A549 (cell line): ENCODE measurements at regions not wholly inside any gene's neighbourhood (a gene's known extent, or its start where the extent isn't known, plus 50 kb on each side); places are given as distances from the start of the nearest gene placed in this dataset.

ENCODE experiments used
- ATAC-seq, 2 experiments: fragments of 200-7000 bp in 1 of 2; fragments of >200 bp in 1 of 2; cut with Nextera tagmentation in 1 of 2; cut with Tn5 transposase in 1 of 2; 3 replicates each; pipeline versions ENCODE4 v1.8.0 to v1.9.1; 2018 to 2020; ENCODE audit warnings: mild to moderate bottlenecking in 1 of 2, moderate library complexity in 1 of 2
- CTCF ChIA-PET: fragments of 300-600 bp; sonication (Branson Sonifier 250); formaldehyde crosslinking; extraction: SDS; loops from one replicate; lab custom pipeline; 2021; ENCODE audit warnings: antibody characterized with exemption, inconsistent platforms; lab: Yijun Ruan, JAX
- POLR2A ChIA-PET: fragments of 350-600 bp; formaldehyde crosslinking; extraction: SDS; loops from one replicate; lab custom pipeline; 2021; ENCODE audit warnings: antibody characterized with exemption, inconsistent platforms; lab: Yijun Ruan, JAX
- DNase-seq, 2 experiments: peaks; one replicate each; pipeline versions ENCODE4 v3.0.0 to v3.0.0-alpha.2; 2011 to 2016; ENCODE audit warnings: low read depth in 1 of 2, low spot score in 1 of 2
- FAIRE-seq: peaks from 2 replicates; lab custom pipeline; 2011; peaks lifted over from hg19 to GRCh38; lab: Jason Lieb, UNC
- H3K27ac ChIP-seq, 2 experiments: fragments of >200 bp; sonication (Bioruptor Twin); formaldehyde crosslinking; 3 replicates each; pipeline ENCODE4 v1.5.1; 2016 to 2017
- H3K4me1 ChIP-seq: fragments of >200 bp; sonication (Bioruptor Twin); formaldehyde crosslinking; 3 replicates; pipeline ENCODE4 v1.6.1; 2016
- H3K4me2 ChIP-seq: fragments of >200 bp; sonication (Bioruptor Twin); formaldehyde crosslinking; 3 replicates; pipeline ENCODE4 v1.6.1; 2016
- H3K4me3 ChIP-seq: fragments of >200 bp; sonication (Bioruptor Twin); formaldehyde crosslinking; 3 replicates; pipeline ENCODE4 v1.5.1; 2016
- H3K9me3 ChIP-seq: fragments of >200 bp; sonication (Bioruptor Twin); formaldehyde crosslinking; 3 replicates; pipeline ENCODE4 v1.6.1; 2016
- CEBPB ChIP-seq, 2 experiments: fragments of >200 bp in 1 of 2; sonication (Bioruptor Twin) in 1 of 2; formaldehyde crosslinking in 1 of 2; IDR thresholded peaks; 2 replicates each; pipeline ENCODE4 v1.6.1; 2012 to 2016
- CHD4 ChIP-seq: fragments of 200-600 bp; sonication (generic); IDR thresholded peaks from 2 replicates; pipeline ENCODE4 v1.6.1; 2016; ENCODE audit warnings: antibody characterized with exemption, mild to moderate bottlenecking, borderline replicate concordance
- ELK1 ChIP-seq: fragments of 150-350 bp; IDR thresholded peaks from 2 replicates; pipeline ENCODE4 v1.6.1; 2014; ENCODE audit warnings: low read depth, mild to moderate bottlenecking, low read length
- EP300 ChIP-seq, 2 experiments: fragments of >200 bp; sonication (Bioruptor Twin); formaldehyde crosslinking; IDR thresholded peaks; 2 replicates in 1 of 2; 3 replicates in 1 of 2; pipeline ENCODE4 v1.6.1; 2016 to 2017
- FOXS1 ChIP-seq: fragments of 250-450 bp; sonication (Bioruptor Pico); IDR thresholded peaks from 2 replicates; pipeline ENCODE4 v1.5.0; 2020; ENCODE audit warnings: mild to moderate bottlenecking, moderate library complexity
- HOXB13 ChIP-seq: fragments of 250-450 bp; sonication (Bioruptor Pico); IDR thresholded peaks from 2 replicates; pipeline ENCODE4 v1.5.0; 2020; ENCODE audit warnings: low read depth, mild to moderate bottlenecking, moderate library complexity
- JUN ChIP-seq, 2 experiments: fragments of >200 bp; sonication (Bioruptor Twin); formaldehyde crosslinking; IDR thresholded peaks; 2 replicates in 1 of 2; 3 replicates in 1 of 2; pipeline ENCODE4 v1.6.1; 2016 to 2017
- MYC ChIP-seq: IDR thresholded peaks from 2 replicates; pipeline ENCODE4 v1.6.1; 2012; ENCODE audit warnings: mild to moderate bottlenecking, inconsistent platforms, low read length, improper control_type of control experiment, borderline replicate concordance
- NFE2L2 ChIP-seq: fragments of 150-350 bp; conservative IDR thresholded peaks from 2 replicates; pipeline ENCODE4 v1.6.1; 2014; ENCODE audit warnings: low read length
- NPAS2 ChIP-seq: fragments of 250-450 bp; sonication (Bioruptor Pico); IDR thresholded peaks from 2 replicates; pipeline ENCODE4 v1.8.0; 2022; ENCODE audit warnings: mild to moderate bottlenecking, moderate library complexity, borderline replicate concordance
- NR3C1 ChIP-seq: fragments of >200 bp; sonication (Bioruptor Twin); formaldehyde crosslinking; IDR thresholded peaks from 3 replicates; pipeline ENCODE4 v1.6.1; 2017
- PHF8 ChIP-seq: fragments of 200-600 bp; sonication (generic); IDR thresholded peaks from 2 replicates; pipeline ENCODE4 v1.6.1; 2016; ENCODE audit warnings: low read depth, mild to moderate bottlenecking, antibody characterized with exemption, moderate library complexity, borderline replicate concordance
- POLR2AphosphoS2 ChIP-seq: conservative IDR thresholded peaks from 2 replicates; pipeline ENCODE4 v1.6.1; 2012; ENCODE audit warnings: low read length, improper control_type of control experiment, inconsistent platforms
- RAD21 ChIP-seq, 2 experiments: fragments of >200 bp in 1 of 2; sonication (Bioruptor Twin) in 1 of 2; formaldehyde crosslinking in 1 of 2; IDR thresholded peaks in 1 of 2; conservative IDR thresholded peaks in 1 of 2; 2 replicates in 1 of 2; 3 replicates in 1 of 2; pipeline ENCODE4 v1.6.1; 2012 to 2018; ENCODE audit warnings: inconsistent platforms in 1 of 2
- RARB ChIP-seq: fragments of 250-450 bp; sonication (Bioruptor Pico); IDR thresholded peaks from 2 replicates; pipeline ENCODE4 v1.8.0; 2021; ENCODE audit warnings: mild to moderate bottlenecking, moderate library complexity
- REST ChIP-seq: fragments of 200-600 bp; sonication (generic); IDR thresholded peaks from 2 replicates; pipeline ENCODE4 v1.6.1; 2016; ENCODE audit warnings: antibody characterized with exemption, mild to moderate bottlenecking, moderate library complexity
- SMC3 ChIP-seq: fragments of >200 bp; sonication (Bioruptor Twin); formaldehyde crosslinking; IDR thresholded peaks from 3 replicates; pipeline ENCODE4 v1.6.1; 2018; ENCODE audit warnings: inconsistent platforms
- SREBF2 ChIP-seq: fragments of 450-650 bp; IDR thresholded peaks from 2 replicates; pipeline ENCODE4 v1.6.1; 2014; ENCODE audit warnings: mild to moderate bottlenecking, moderate library complexity
- USF2 ChIP-seq: fragments of 450-650 bp; IDR thresholded peaks from 2 replicates; pipeline ENCODE4 v1.6.1; 2014; ENCODE audit warnings: antibody characterized with exemption
- ZNF302 ChIP-seq: fragments of 250-450 bp; sonication (Bioruptor Pico); IDR thresholded peaks from 2 replicates; pipeline ENCODE4 v1.9.0; 2021; ENCODE audit warnings: inconsistent platforms, mild to moderate bottlenecking, moderate library complexity
- WGBS: methylation state at CpG from one replicate; pipeline ENCODE4 v1.1.6; 2017; ENCODE audit errors: missing lambda C conversion rate; 5-methylcytosine and 5-hydroxymethylcytosine counted together
- TF ChIP-seq, protein P1 (sequence below): IDR thresholded peaks from 2 replicates; pipeline ENCODE4 v1.6.1; 2012; ENCODE audit warnings: low read depth, borderline replicate concordance

DNA sequence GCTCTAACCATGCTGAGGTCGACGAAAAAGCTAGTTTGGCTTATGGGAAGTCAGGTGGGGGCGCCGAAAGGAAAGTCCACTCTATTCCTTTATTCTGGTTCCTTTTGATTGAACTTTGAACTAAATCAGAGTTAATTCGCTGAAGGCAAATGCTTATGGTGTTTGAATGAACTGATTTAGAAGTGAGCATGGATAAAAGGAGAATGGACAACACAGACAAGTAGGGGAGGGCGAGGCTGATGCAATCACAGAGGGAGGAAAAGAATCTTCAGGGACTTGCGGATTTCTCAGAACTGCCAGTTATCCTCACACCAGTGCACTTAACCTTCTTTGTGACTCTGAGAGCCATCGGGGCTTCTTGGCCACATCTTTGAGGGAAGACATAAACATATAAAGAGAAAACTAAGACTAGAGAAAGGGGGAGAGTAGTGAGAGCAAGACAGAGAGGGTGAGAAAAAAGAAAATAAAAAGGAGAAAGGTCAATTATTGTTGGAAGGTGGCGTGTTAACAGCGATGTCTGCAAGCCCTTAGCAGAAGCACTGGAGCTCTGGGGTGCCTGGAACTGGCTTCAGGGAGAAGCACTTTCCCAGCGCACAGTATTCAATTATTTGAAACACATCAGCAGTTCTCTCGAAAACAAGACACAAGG, 59.2 kb downstream of the PABIR2 start:
- POLR2A ChIA-PET, result no interaction called here
- peak; percentile 82 for FAIRE-seq
- CTCF ChIA-PET, result interaction anchor here (0.8 to 1.3 kb wide), 2 partner anchors 10 to 12 kb away, joined by 3 read pairs; no protein-coding TSS in a partner anchor
- H3K9me3 ChIP-seq, result no peaks in the 10 kb centered on the region
- H3K4me1 ChIP-seq, result peaks cover 6% of the 10 kb centered on the region; the same call in 2 of the 3 replicates
- TF ChIP-seq NFE2L2, result no peak
- no peak for TF ChIP-seq SMC3
- ATAC-seq, result no peak
- no peak overlapping the region for H3K4me3 ChIP-seq
- peak overlapping the region in 1 of 2 experiments; percentile 36; a peak in 2 of 6 replicates for H3K27ac ChIP-seq
- 86% methylated on average over 12 of the region's 12 CpGs for WGBS
- no peak for DNase-seq
- no peak overlapping the region for H3K4me2 ChIP-seq

DNA sequence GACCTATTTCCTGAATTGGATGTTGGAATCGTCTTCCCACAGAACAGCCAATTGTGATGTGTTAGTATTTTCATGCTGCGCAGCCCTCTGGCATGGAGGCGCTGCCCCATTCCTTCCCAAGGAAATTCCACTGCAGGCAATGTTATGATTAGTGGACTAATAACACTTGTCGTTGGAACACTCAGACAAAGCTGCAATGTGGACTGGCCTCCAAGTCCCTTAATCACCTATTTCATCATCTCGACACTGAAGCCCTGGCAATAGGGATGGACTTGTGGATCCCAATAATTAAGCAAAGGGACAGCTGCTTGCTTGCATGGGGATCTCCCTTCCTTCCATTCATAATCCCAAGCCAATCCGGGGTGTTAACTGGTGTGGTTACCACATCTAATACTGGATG, 59.9 kb downstream of the PABIR2 start:
- CTCF ChIA-PET, result interaction anchor here (0.8 to 1.3 kb wide), 2 partner anchors 10 to 13 kb away, joined by 3 read pairs; no protein-coding TSS in a partner anchor
- no peak for ATAC-seq

DNA sequence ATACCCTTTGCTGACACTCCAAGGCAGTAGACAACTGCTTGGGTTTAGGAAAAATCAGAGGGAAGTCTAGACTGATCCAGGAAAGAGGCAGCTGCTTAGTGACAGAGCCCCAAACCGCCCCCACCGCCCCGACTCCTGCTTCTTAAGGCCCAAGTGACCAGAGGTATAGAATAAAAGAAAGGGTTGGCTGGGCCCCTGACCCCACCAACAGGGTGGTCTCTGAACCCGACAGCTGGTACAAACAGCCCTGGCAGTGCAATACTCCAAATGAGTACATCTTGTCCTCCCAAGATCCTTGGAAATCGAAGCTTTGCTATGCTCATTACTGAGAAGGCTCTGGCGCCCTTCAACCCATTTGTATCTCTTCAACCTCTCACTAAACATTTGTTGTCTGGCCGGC, 60.6 kb downstream of the PABIR2 start:
- CTCF ChIA-PET, result no interaction called here
- FAIRE-seq, result peak; percentile 7
- no peaks in the 10 kb centered on the region for H3K9me3 ChIP-seq
- H3K4me2 ChIP-seq, result no peak overlapping the region
- POLR2A ChIA-PET, result no interaction called here
- ATAC-seq, result no peak
- WGBS, result 87% methylated on average over 7 of the region's 7 CpGs
- peaks cover 6% of the 10 kb centered on the region; the same call in 2 of the 3 replicates for H3K4me1 ChIP-seq
- DNase-seq, result no peak
- TF ChIP-seq, protein P1, sequence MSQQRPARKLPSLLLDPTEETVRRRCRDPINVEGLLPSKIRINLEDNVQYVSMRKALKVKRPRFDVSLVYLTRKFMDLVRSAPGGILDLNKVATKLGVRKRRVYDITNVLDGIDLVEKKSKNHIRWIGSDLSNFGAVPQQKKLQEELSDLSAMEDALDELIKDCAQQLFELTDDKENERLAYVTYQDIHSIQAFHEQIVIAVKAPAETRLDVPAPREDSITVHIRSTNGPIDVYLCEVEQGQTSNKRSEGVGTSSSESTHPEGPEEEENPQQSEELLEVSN, result no peak
- TF ChIP-seq FOXS1 (CRISPR knock-in tag) (no peak), USF2 (no peak), SREBF2 (no peak), ELK1 (no peak), RAD21 (conservative IDR thresholded peaks at IDR 0.05 in 1 of 2, IDR thresholded peaks at IDR 0.05 in 1 of 2) (no peak), NPAS2 (no peak), PHF8 (no peak)
- no peak overlapping the region for H3K4me3 ChIP-seq
- H3K27ac ChIP-seq, result 0 out of 6 replicates have a peak overlapping the region, but pooled peaks of 1 of the 2 experiments have one; percentile 36

More for the DNA sequence above, 59.9 kb downstream of the PABIR2 start:
- 84% methylated on average over 6 of the region's 6 CpGs for WGBS
- H3K4me3 ChIP-seq, result no peak overlapping the region
- TF ChIP-seq MYC (no peak), HOXB13 (CRISPR knock-in tag) (no peak), CHD4 (no peak), ZNF302 (CRISPR knock-in tag) (no peak), CEBPB (IDR thresholded peaks at IDR 0.05) (no peak), NFE2L2 (no peak), REST (no peak), POLR2AphosphoS2 (no peak), JUN (IDR thresholded peaks at IDR 0.05) (no peak), SREBF2 (no peak), EP300 (IDR thresholded peaks at IDR 0.05) (no peak), NR3C1 (no peak), RARB (CRISPR knock-in tag) (no peak)
- H3K27ac ChIP-seq, result peak overlapping the region in 1 of 2 experiments; percentile 36; a peak in 1 of 6 replicates
- peaks cover 6% of the 10 kb centered on the region; the same call in 2 of the 3 replicates for H3K4me1 ChIP-seq
- DNase-seq (no peak), FAIRE-seq (peak; percentile 28)
- POLR2A ChIA-PET, result no interaction called here
- H3K4me2 ChIP-seq, result no peak overlapping the region
- H3K9me3 ChIP-seq, result no peaks in the 10 kb centered on the region
